GM23248 (cell line): ENCODE measurements at regions not wholly inside any gene's neighbourhood (a gene's known extent, or its start where the extent isn't known, plus 50 kb on each side); places are given as distances from the start of the nearest gene placed in this dataset.

Source experiments
- EZH2 ChIP-seq: fragments of 200-600 bp; sonication (generic); IDR thresholded peaks from 2 replicates; pipeline ENCODE4 v1.6.1; 2018; ENCODE audit warnings: antibody characterized with exemption, mild to moderate bottlenecking; ENCODE audit not compliant: insufficient read depth, poor library complexity, severe bottlenecking
- EZH2phosphoT487 ChIP-seq: fragments of 200-600 bp; sonication (generic); IDR thresholded peaks from 2 replicates; pipeline ENCODE4 v1.6.1; 2018; ENCODE audit warnings: antibody characterized with exemption, moderate library complexity, mild to moderate bottlenecking, low read depth; ENCODE audit not compliant: insufficient read depth

- no peak for TF ChIP-seq EZH2phosphoT487
- TF ChIP-seq EZH2, result no peak
These were observed 56.6 kb upstream of the SCOC start for GRCh38 chr4:140316799-140317198.
